ENCODE measurements at regions not wholly inside any gene's neighbourhood (a gene's known extent, or its start where the extent isn't known, plus 50 kb on each side); places are given as distances from the start of the nearest gene placed in this dataset.

DNA sequence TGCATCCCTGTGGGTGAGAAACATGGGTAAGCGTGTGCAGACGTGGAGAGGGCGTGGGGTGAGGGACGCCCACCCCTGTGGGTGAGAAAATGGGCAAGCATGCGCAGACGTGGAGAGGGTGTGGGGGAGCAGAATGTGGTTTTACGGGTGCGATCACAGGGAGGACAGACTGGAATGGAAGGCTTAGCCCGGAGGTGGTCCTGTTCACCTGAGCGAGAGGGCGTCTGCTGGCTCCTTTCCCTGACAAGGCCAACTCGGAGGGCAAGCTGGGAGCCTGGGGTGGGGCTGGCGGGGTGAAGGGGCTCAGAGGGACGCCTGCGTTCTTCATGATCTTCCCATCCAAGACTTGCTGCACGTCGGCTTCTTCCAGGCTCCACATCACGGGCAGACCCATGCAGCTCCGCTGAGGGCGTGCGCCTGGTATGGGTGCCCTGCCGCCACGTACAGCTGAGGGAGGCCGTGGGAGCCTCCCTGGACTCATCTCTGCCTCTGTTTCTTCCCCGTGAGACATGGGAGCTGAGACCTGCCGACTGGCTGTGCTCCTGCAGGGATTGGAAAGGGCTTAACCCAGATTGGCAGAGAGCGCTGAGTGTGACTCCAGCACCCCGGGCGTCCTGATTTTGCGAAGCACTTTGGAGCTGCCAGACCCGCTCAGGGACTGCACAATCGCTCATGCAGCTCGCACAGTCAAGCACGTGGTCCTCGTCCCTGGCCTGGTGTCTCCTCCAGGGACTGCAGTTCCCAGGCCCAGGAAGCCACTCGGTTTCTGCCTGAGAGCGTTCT lies 74.3 kb upstream of the SHH start (continued):
- TF ChIP-seq EZH2phosphoT487 (IDR thresholded peaks at IDR 0.05; ENCODE audit: unreplicated experiment) (no peak), STAT1 (IDR thresholded peaks at IDR 0.05; ENCODE audit: unreplicated experiment) (no peak), EZH2 (IDR thresholded peaks at IDR 0.05; ENCODE audit: low read depth, unreplicated experiment) (no peak)
- TF ChIP-seq, protein P1, sequence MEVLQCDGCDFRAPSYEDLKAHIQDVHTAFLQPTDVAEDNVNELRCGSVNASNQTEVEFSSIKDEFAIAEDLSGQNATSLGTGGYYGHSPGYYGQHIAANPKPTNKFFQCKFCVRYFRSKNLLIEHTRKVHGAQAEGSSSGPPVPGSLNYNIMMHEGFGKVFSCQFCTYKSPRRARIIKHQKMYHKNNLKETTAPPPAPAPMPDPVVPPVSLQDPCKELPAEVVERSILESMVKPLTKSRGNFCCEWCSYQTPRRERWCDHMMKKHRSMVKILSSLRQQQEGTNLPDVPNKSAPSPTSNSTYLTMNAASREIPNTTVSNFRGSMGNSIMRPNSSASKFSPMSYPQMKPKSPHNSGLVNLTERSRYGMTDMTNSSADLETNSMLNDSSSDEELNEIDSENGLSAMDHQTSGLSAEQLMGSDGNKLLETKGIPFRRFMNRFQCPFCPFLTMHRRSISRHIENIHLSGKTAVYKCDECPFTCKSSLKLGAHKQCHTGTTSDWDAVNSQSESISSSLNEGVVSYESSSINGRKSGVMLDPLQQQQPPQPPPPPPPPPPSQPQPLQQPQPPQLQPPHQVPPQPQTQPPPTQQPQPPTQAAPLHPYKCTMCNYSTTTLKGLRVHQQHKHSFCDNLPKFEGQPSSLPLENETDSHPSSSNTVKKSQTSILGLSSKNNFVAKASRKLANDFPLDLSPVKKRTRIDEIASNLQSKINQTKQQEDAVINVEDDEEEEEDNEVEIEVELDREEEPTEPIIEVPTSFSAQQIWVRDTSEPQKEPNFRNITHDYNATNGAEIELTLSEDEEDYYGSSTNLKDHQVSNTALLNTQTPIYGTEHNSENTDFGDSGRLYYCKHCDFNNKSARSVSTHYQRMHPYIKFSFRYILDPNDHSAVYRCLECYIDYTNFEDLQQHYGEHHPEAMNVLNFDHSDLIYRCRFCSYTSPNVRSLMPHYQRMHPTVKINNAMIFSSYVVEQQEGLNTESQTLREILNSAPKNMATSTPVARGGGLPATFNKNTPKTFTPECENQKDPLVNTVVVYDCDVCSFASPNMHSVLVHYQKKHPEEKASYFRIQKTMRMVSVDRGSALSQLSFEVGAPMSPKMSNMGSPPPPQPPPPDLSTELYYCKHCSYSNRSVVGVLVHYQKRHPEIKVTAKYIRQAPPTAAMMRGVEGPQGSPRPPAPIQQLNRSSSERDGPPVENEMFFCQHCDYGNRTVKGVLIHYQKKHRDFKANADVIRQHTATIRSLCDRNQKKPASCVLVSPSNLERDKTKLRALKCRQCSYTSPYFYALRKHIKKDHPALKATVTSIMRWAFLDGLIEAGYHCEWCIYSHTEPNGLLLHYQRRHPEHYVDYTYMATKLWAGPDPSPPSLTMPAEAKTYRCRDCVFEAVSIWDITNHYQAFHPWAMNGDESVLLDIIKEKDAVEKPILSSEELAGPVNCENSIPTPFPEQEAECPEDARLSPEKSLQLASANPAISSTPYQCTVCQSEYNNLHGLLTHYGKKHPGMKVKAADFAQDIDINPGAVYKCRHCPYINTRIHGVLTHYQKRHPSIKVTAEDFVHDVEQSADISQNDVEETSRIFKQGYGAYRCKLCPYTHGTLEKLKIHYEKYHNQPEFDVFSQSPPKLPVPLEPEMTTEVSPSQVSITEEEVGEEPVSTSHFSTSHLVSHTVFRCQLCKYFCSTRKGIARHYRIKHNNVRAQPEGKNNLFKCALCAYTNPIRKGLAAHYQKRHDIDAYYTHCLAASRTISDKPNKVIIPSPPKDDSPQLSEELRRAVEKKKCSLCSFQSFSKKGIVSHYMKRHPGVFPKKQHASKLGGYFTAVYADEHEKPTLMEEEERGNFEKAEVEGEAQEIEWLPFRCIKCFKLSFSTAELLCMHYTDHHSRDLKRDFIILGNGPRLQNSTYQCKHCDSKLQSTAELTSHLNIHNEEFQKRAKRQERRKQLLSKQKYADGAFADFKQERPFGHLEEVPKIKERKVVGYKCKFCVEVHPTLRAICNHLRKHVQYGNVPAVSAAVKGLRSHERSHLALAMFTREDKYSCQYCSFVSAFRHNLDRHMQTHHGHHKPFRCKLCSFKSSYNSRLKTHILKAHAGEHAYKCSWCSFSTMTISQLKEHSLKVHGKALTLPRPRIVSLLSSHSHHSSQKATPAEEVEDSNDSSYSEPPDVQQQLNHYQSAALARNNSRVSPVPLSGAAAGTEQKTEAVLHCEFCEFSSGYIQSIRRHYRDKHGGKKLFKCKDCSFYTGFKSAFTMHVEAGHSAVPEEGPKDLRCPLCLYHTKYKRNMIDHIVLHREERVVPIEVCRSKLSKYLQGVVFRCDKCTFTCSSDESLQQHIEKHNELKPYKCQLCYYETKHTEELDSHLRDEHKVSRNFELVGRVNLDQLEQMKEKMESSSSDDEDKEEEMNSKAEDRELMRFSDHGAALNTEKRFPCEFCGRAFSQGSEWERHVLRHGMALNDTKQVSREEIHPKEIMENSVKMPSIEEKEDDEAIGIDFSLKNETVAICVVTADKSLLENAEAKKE (CRISPR knock-in tag; IDR thresholded peaks at IDR 0.05): no peak

DNA sequence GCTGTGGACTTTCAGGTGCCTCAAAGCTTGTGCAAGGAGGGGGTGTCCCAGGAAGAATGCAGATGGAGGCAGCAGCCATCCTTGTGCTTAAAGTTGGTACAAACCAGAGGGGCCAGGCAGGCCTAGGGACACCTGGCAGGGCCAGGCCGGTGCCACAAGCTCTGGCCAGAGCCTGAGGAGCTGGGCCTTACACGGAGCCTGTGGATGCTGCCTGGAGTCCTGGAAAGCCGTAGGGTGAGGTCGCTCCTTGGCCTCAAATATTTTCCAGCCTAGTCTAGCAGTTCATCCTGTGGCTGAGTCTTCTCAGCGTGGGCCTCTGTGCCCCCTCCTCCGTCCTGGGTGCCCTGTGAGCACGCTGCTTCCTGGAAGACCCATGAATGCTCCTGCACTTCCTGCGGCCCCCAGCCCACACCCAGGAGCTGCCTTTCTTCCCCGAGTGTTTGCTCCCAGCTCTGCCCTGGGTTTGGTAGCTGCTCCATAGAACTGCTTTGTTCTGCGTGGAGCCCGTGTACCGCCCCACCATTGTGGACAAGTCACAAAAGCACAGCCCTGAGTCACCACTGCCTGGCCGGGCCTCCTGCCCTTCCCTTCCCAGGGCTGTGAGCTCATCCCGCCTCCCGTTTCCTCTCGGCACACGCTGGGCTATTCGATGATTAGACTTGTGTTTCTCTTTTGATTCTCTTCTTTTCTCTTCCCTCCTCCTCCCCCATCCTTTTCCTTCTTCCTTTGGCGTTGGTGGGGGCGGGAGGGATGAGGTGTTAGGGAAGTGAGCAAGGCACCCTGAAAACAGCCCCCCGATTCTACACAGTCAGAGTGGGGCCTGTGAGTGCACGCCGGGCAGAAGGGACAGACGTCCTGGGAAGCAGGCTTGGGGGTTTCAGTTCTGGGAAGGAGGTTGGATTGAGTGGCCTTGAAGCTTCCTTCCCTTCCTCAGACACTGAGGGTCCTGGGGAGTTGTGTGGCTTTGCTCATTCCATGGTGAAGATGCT lies 73.2 kb upstream of the SHH start:
- H3K4me3 Mint-ChIP-seq: no peak overlapping the region
- no peaks in the 10 kb centered on the region for H3K79me2 ChIP-seq (replicated peaks; ENCODE audit: insufficient read depth)
- no peaks in the 10 kb centered on the region for H3K9me2 ChIP-seq (ENCODE audit: insufficient read depth)
- no peak overlapping the region for H3K4me2 ChIP-seq
- no peak overlapping the region for H2AFZ ChIP-seq
- H3K27ac Mint-ChIP-seq: peak overlapping the region; percentile 87
- peaks cover 4% of the 10 kb centered on the region; the same call in 2 of the 3 replicates for H3K4me1 Mint-ChIP-seq
- peaks cover 6% of the 10 kb centered on the region; the same call in 1 of the 3 replicates for H3K36me3 Mint-ChIP-seq (ENCODE audit: low read depth)
- no peak for DNase-seq (ENCODE audit: low spot score)
- no peak overlapping the region for H3K4me3 ChIP-seq
- ATAC-seq: peak; percentile 48
- H3K27me3 ChIP-seq (ENCODE audit: insufficient read depth): no peaks in the 10 kb centered on the region
- H3K27ac ChIP-seq (ENCODE audit: low read depth): no peak overlapping the region
- H3F3A ChIP-seq (replicated peaks; ENCODE audit: low read depth): no peaks in the 10 kb centered on the region
- H3K9me3 Mint-ChIP-seq: peaks cover 14% of the 10 kb centered on the region
- H3K36me3 ChIP-seq (ENCODE audit: insufficient read depth): no peaks in the 10 kb centered on the region
- no peaks in the 10 kb centered on the region for H4K20me1 ChIP-seq (replicated peaks; ENCODE audit: insufficient read depth)
- peaks cover 7% of the 10 kb centered on the region for H3K27me3 Mint-ChIP-seq (ENCODE audit: insufficient read depth, low read depth, poor library complexity)
- no peaks in the 10 kb centered on the region for H3K4me1 ChIP-seq (ENCODE audit: insufficient read depth)
- TF ChIP-seq, protein P2, sequence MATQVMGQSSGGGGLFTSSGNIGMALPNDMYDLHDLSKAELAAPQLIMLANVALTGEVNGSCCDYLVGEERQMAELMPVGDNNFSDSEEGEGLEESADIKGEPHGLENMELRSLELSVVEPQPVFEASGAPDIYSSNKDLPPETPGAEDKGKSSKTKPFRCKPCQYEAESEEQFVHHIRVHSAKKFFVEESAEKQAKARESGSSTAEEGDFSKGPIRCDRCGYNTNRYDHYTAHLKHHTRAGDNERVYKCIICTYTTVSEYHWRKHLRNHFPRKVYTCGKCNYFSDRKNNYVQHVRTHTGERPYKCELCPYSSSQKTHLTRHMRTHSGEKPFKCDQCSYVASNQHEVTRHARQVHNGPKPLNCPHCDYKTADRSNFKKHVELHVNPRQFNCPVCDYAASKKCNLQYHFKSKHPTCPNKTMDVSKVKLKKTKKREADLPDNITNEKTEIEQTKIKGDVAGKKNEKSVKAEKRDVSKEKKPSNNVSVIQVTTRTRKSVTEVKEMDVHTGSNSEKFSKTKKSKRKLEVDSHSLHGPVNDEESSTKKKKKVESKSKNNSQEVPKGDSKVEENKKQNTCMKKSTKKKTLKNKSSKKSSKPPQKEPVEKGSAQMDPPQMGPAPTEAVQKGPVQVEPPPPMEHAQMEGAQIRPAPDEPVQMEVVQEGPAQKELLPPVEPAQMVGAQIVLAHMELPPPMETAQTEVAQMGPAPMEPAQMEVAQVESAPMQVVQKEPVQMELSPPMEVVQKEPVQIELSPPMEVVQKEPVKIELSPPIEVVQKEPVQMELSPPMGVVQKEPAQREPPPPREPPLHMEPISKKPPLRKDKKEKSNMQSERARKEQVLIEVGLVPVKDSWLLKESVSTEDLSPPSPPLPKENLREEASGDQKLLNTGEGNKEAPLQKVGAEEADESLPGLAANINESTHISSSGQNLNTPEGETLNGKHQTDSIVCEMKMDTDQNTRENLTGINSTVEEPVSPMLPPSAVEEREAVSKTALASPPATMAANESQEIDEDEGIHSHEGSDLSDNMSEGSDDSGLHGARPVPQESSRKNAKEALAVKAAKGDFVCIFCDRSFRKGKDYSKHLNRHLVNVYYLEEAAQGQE (IDR thresholded peaks at IDR 0.05; ENCODE audit: unreplicated experiment): no peak
- no peak for TF ChIP-seq ZNF331 (CRISPR knock-in tag; IDR thresholded peaks at IDR 0.05; ENCODE audit: low read depth)
- TF ChIP-seq ZNF114 (CRISPR knock-in tag; IDR thresholded peaks at IDR 0.05): no peak
- no peak for TF ChIP-seq POLR2AphosphoS5 (IDR thresholded peaks at IDR 0.05; ENCODE audit: low read depth)

All from GM23338 (cell line).